T-cell (primary cell): ENCODE measurements at regions not wholly inside any gene's neighbourhood (a gene's known extent, or its start where the extent isn't known, plus 50 kb on each side); places are given as distances from the start of the nearest gene placed in this dataset.
A peak's percentile ranks its signal among the peaks of the same experiment; 100 is the strongest.

Source experiments
- ATAC-seq, 4 experiments: fragments of 200-7000 bp in 3 of 4; fragments of 150-1000 bp in 1 of 4; cut with Tn5 transposase; replicated peaks in 1 of 4; 1 replicate in 3 of 4; 2 replicates in 1 of 4; pipeline ENCODE4 v1.10.0; 2021; ENCODE audit warnings: moderate library complexity in 3 of 4, mild to moderate bottlenecking in 2 of 4, moderate number of reproducible peaks in 1 of 4
- CTCF ChIA-PET, 2 donors: fragments of 300-600 bp; sonication (Branson Sonifier 250); formaldehyde crosslinking; loops; one replicate each; lab custom pipeline; 2022; ENCODE audit warnings: antibody characterized with exemption in 2 of 2; lab: Charles Lee
- POLR2A ChIA-PET, 2 donors: fragments of 300-600 bp; sonication (Branson Sonifier 250); formaldehyde crosslinking; loops; one replicate each; lab custom pipeline; 2022; ENCODE audit warnings: antibody characterized with exemption in 2 of 2; lab: Charles Lee
- DNase-seq, 35 experiments: peaks; one replicate each; pipeline versions ENCODE4 v3.0.0 to v3.0.0-alpha.2; 2013 to 2023
- H3K27ac ChIP-seq: one replicate; pipeline ENCODE4 v1.5.1; 2013; ENCODE audit warnings: low read length
- H3K27me3 ChIP-seq, 2 experiments: replicated peaks in 1 of 2; 1 replicate in 1 of 2; 2 replicates in 1 of 2; pipeline versions ENCODE4 v1.6.1 to v1.7.0; 2013; ENCODE audit warnings: low read length in 1 of 2, mixed read lengths in 1 of 2; ENCODE audit not compliant: control insufficient read depth in 2 of 2, insufficient read depth in 2 of 2; ENCODE audit errors: extremely low read depth in 1 of 2
- H3K36me3 ChIP-seq, 2 donors: 1 replicate in 1 of 2; 2 replicates in 1 of 2; pipeline versions ENCODE4 v1.6.1 to v1.7.0; 2013; ENCODE audit warnings: low read length in 1 of 2; ENCODE audit not compliant: control insufficient read depth in 2 of 2, insufficient read depth in 1 of 2; ENCODE audit errors: extremely low read depth in 1 of 2
- H3K4me1 ChIP-seq, 2 experiments: 1 replicate in 1 of 2; 2 replicates in 1 of 2; pipeline versions ENCODE4 v1.6.1 to v1.7.0; 2013; ENCODE audit warnings: low read length in 2 of 2, mixed read lengths in 1 of 2; ENCODE audit not compliant: insufficient read depth in 2 of 2, control insufficient read depth in 1 of 2; ENCODE audit errors: extremely low read depth in 1 of 2
- H3K4me3 ChIP-seq, 2 donors: 1 replicate in 1 of 2; 2 replicates in 1 of 2; pipeline versions ENCODE4 v1.5.1 to v1.7.0; 2013; ENCODE audit warnings: mild to moderate bottlenecking in 2 of 2, low read length in 1 of 2, moderate library complexity in 1 of 2; ENCODE audit not compliant: control insufficient read depth in 1 of 2; ENCODE audit errors: extremely low read depth in 1 of 2
- H3K9me3 ChIP-seq: 2 replicates; pipeline ENCODE4 v1.7.0; 2013
- H3K27ac Mint-ChIP-seq, 2 donors: one replicate each; pipeline ENCODE4 v1.8.0; 2020 to 2021; ENCODE audit warnings: mild to moderate bottlenecking in 2 of 2, mixed read lengths in 2 of 2
- H3K27me3 Mint-ChIP-seq, 2 donors: one replicate each; pipeline ENCODE4 v1.8.0; 2021 to 2022; ENCODE audit warnings: mixed read lengths in 2 of 2
- H3K36me3 Mint-ChIP-seq: one replicate; pipeline ENCODE4 v1.8.0; 2021; ENCODE audit warnings: mixed read lengths
- H3K4me1 Mint-ChIP-seq, 3 donors: one replicate each; pipeline ENCODE4 v1.8.0; 2020 to 2022; ENCODE audit warnings: mixed read lengths in 3 of 3, mild to moderate bottlenecking in 1 of 3
- H3K4me3 Mint-ChIP-seq, 3 donors: one replicate each; pipeline ENCODE4 v1.8.0; 2020 to 2022; ENCODE audit warnings: mild to moderate bottlenecking in 3 of 3, mixed read lengths in 3 of 3, moderate library complexity in 3 of 3
- H3K9me3 Mint-ChIP-seq, 3 donors: one replicate each; pipeline ENCODE4 v1.8.0; 2020 to 2022; ENCODE audit warnings: mixed read lengths in 3 of 3
- WGBS: methylation state at CpG from one replicate; pipeline ENCODE4 v1.1.5; 2013; ENCODE audit warnings: missing lambda C conversion rate; ENCODE audit not compliant: insufficient coverage; 5-methylcytosine and 5-hydroxymethylcytosine counted together

DNA sequence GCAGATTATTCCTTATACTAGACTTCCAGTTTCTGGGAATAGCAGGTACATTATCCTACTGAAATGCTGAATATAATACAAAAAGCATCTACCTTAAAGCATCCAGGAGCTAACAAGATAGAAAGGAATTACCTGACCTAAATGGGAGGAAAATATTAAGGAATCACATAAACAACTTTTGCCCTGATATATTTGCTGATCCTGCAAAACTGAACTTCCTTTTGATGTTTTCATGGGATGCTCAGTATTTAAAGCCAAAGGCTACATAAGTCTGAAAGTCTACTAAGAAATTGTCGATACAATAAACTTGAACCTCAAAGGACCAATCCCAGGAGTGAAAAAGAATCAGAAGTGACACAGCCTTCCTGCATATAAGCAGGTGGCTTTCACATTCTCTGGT, 85.6 kb upstream of the C1orf21 start:
- WGBS, result no CpG with 5 or more reads among the region's 1 CpG
- ATAC-seq (no peak), DNase-seq (no peak)
- Histone ChIP-seq H3K4me3 (no peak overlapping the region), H3K27ac (no peak overlapping the region), H3K9me3 (no peaks in the 10 kb centered on the region), H3K4me1 (no peaks in the 10 kb centered on the region), H3K36me3 (no peaks in the 10 kb centered on the region), H3K27me3 (peaks cover 0 to 4% of the 10 kb centered on the region in 2 experiments)
- peaks cover 0 to 7% (median 2%) of the 10 kb centered on the region in 3 donors for H3K9me3 Mint-ChIP-seq
- no peak overlapping the region for H3K27ac Mint-ChIP-seq
- H3K4me1 Mint-ChIP-seq, result peaks cover 5 to 6% (median 6%) of the 10 kb centered on the region in 3 donors
- no peaks in the 10 kb centered on the region for H3K36me3 Mint-ChIP-seq
- ChIA-PET CTCF (no interaction called here), POLR2A (no interaction called here)
- H3K4me3 Mint-ChIP-seq, result no peak overlapping the region
- peaks cover 0 to 9% of the 10 kb centered on the region in 2 donors for H3K27me3 Mint-ChIP-seq

DNA sequence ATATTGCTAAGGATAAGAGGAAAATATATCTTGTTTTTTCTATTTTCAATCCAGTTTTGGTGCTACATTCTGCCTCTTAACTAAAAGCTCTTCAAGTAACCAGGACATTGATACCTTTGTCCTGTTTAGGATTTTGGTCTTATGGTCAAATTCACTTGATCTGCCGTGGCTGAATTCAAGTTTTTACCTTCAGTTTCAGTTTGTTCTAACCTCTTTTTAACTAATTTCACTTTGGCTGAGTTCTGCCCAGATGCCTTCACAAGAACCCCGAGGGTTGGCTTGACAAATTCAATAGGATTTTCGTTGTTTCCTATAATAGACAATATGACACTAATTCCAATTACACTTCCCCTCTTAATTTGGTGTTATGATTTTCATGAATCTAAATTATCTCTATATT, 84.5 kb upstream of the C1orf21 start:
- Histone ChIP-seq H3K4me1 (no peaks in the 10 kb centered on the region), H3K9me3 (no peaks in the 10 kb centered on the region), H3K36me3 (no peaks in the 10 kb centered on the region), H3K27ac (no peak overlapping the region), H3K4me3 (no peak overlapping the region), H3K27me3 (peaks cover 0 to 4% of the 10 kb centered on the region in 2 experiments)
- Mint-ChIP-seq H3K36me3 (no peaks in the 10 kb centered on the region), H3K9me3 (peaks cover 0 to 7% (median 2%) of the 10 kb centered on the region in 3 donors), H3K27ac (no peak overlapping the region), H3K4me3 (no peak overlapping the region), H3K4me1 (peaks cover 5 to 6% (median 6%) of the 10 kb centered on the region in 3 donors), H3K27me3 (peaks cover 0 to 13% of the 10 kb centered on the region in 2 donors)
- DNase-seq (no peak), ATAC-seq (no peak)
- CTCF ChIA-PET, result no interaction called here
- WGBS, result no CpG with 5 or more reads among the region's 3 CpGs
- POLR2A ChIA-PET, result no interaction called here

DNA sequence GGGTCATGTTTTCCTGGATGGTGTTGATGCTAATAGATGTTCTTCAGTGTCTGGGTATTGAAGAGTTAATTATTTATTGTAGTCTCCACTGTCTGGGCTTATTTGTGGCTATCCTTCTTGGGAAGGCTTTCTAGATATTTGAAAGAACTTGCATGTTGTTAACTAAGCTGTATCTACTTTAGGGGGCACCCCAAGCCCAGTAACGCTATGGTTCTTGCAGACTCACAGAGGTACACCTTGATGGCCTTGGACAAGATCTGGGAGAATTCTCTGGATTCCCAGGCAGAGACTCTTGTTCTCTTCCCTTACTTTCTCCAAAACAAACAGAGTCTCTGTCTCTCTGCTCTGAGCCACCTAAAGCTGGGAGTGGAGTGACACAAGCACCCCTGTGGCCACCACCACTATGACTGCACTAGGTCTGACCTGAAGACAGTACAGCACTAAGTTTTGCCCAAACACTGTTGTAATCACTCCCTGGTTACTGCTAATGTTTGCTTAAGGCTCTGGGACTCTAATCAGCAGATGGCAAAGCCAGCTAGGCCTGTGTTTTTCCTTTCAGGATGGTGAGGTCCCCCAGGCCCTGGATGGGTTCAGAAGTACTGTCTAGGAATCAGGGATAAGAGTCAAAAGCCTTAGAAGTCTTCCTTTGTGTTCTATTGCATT, 76.5 kb upstream of the C1orf21 start:
- peak in 1 of 35 experiments; percentile 12 for DNase-seq
- Histone ChIP-seq H3K9me3 (no peaks in the 10 kb centered on the region), H3K4me3 (no peak overlapping the region), H3K27ac (no peak overlapping the region), H3K36me3 (no peaks in the 10 kb centered on the region), H3K4me1 (no peaks in the 10 kb centered on the region), H3K27me3 (no peaks in the 10 kb centered on the region)
- no peak overlapping the region for H3K4me3 Mint-ChIP-seq
- ChIA-PET POLR2A (no interaction called here), CTCF (no interaction called here)
- peaks cover 9 to 23% of the 10 kb centered on the region in 2 donors for H3K27me3 Mint-ChIP-seq
- ATAC-seq, result no peak
- H3K4me1 Mint-ChIP-seq, result no peaks in the 10 kb centered on the region
- no peaks in the 10 kb centered on the region for H3K36me3 Mint-ChIP-seq
- no peak overlapping the region for H3K27ac Mint-ChIP-seq
- WGBS, result 80% methylated on average over 1 of the region's 1 CpG
- peaks cover 0 to 2% (median 0%) of the 10 kb centered on the region in 3 donors for H3K9me3 Mint-ChIP-seq

DNA sequence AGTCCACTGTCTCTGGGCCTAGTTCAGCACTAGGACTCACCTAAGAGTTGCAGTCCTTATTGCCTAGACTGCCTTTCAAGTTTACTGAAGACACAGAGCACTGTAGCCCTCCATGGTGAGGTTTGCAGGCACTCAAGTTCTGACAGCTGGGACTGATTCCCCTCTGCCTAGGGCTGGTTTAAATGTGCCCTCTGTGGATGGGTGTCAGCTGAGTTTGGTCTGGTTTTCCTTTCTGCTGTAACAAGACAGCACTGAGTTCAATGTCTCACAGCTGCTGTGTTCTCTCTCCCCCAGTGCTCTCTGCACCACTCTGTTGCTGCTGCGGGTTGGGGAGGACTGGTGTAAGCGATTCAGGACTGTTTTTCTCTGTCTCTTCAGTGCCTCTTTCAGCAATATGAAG, 75.2 kb upstream of the C1orf21 start:
- no peaks in the 10 kb centered on the region for H3K36me3 Mint-ChIP-seq
- DNase-seq, result no peak

DNA sequence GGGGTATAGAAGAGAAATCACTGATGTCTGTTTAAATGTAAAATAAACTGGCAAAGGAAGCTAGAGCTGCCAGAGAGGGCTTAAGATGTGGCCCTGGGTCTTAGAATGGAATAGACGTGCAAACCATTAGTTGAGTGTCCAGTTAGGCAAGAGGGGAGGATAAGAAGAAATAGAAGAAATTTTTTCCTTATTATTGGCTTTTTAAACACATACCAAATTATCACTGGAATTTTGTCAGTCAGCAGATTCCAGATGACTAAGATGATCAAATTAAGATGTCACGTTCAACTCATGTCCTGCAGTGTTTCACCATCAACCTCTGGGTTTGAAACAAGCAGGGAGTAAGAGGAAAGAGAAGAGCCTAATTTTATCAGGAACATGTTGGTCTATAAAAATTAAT, 71.6 kb upstream of the C1orf21 start:
- no peaks in the 10 kb centered on the region for H3K36me3 Mint-ChIP-seq

More for the DNA sequence above, 75.2 kb upstream of the C1orf21 start:
- no CpG with 5 or more reads among the region's 2 CpGs for WGBS
- H3K27me3 Mint-ChIP-seq, result peaks cover 16 to 20% of the 10 kb centered on the region in 2 donors
- no peaks in the 10 kb centered on the region for H3K27me3 ChIP-seq
- H3K27ac ChIP-seq, result no peak overlapping the region
- H3K36me3 ChIP-seq, result no peaks in the 10 kb centered on the region
- peaks cover 0 to 2% (median 0%) of the 10 kb centered on the region in 3 donors for H3K9me3 Mint-ChIP-seq
- ChIA-PET CTCF (no interaction called here), POLR2A (no interaction called here)
- ATAC-seq, result no peak
- H3K4me3 Mint-ChIP-seq, result no peak overlapping the region
- H3K4me1 Mint-ChIP-seq, result no peaks in the 10 kb centered on the region
- H3K4me1 ChIP-seq, result no peaks in the 10 kb centered on the region
- no peak overlapping the region for H3K4me3 ChIP-seq
- no peaks in the 10 kb centered on the region for H3K9me3 ChIP-seq
- H3K27ac Mint-ChIP-seq, result no peak overlapping the region

DNA sequence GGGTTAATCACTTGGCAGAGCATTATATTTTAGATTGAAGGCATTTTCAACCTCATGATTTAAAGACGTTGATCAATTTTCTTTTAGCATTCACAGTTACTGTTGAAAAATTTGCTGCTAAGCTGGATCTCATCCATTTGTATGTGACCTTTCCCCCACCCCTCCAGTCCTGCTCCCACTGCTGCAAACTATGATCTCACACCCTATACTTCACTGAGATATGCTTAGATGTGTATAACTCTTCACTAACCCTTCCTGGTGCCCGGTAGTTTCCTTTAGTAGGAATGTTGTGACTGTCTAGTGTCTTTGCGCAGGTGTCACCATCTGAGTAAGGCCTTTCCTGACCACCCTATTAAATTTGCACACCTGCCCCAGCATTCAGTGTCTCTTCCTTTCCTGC, 67.0 kb upstream of the C1orf21 start:
- H3K36me3 ChIP-seq, result no peaks in the 10 kb centered on the region
- Mint-ChIP-seq H3K9me3 (no peaks in the 10 kb centered on the region), H3K36me3 (no peaks in the 10 kb centered on the region), H3K27ac (no peak overlapping the region), H3K4me3 (no peak overlapping the region), H3K27me3 (peaks cover 5 to 11% of the 10 kb centered on the region in 2 donors), H3K4me1 (no peaks in the 10 kb centered on the region)
- ATAC-seq (no peak), DNase-seq (no peak)
- H3K27ac ChIP-seq, result no peak overlapping the region
- no peak overlapping the region for H3K4me3 ChIP-seq
- no peaks in the 10 kb centered on the region for H3K9me3 ChIP-seq
- H3K4me1 ChIP-seq, result no peaks in the 10 kb centered on the region
- WGBS, result 80% methylated on average over 1 of the region's 3 CpGs
- H3K27me3 ChIP-seq, result no peaks in the 10 kb centered on the region
- ChIA-PET CTCF (no interaction called here), POLR2A (no interaction called here)

More for the DNA sequence above, 71.6 kb upstream of the C1orf21 start:
- Mint-ChIP-seq H3K4me1 (no peaks in the 10 kb centered on the region), H3K4me3 (no peak overlapping the region), H3K27ac (no peak overlapping the region), H3K9me3 (no peaks in the 10 kb centered on the region), H3K27me3 (peaks cover 12 to 14% of the 10 kb centered on the region in 2 donors)
- H3K4me1 ChIP-seq, result no peaks in the 10 kb centered on the region
- ChIA-PET POLR2A (no interaction called here), CTCF (no interaction called here)
- ATAC-seq (no peak), DNase-seq (no peak)
- H3K36me3 ChIP-seq, result no peaks in the 10 kb centered on the region
- no peaks in the 10 kb centered on the region for H3K27me3 ChIP-seq
- WGBS, result no CpG with 5 or more reads among the region's 2 CpGs
- no peak overlapping the region for H3K27ac ChIP-seq
- no peak overlapping the region for H3K4me3 ChIP-seq
- no peaks in the 10 kb centered on the region for H3K9me3 ChIP-seq
